HG03575 (cell line): ENCODE measurements at regions not wholly inside any gene's neighbourhood (a gene's known extent, or its start where the extent isn't known, plus 50 kb on each side); places are given as distances from the start of the nearest gene placed in this dataset.

Experiments
- ATAC-seq: cut with Tn5 transposase; IDR thresholded peaks from one replicate; pipeline ENCODE4 v1.9.1; 2021; ENCODE audit not compliant: unreplicated experiment, insufficient number of reproducible peaks, low FRiP score; ENCODE audit errors: extremely low read depth

DNA sequence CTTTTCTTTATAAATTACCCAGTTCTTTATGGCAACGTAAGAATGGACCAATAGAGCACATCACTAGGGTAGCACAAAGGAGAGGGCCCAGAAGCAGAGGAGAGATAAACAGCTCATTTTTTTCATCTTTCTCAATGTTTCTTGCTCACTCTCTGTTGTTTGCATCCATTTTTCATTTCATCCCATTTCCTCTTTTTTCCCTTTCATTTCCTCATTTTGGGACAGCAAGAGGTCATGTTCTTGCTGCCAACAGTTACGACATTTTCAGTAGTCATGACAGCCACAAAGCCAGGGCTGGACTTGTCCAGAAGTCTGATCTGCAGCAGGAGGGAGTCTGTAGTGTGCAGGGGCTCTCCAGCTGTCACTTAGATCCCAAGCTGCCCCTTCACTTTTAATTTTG lies 52.7 kb upstream of the CYP1B1 start:
- ATAC-seq: no peak

DNA sequence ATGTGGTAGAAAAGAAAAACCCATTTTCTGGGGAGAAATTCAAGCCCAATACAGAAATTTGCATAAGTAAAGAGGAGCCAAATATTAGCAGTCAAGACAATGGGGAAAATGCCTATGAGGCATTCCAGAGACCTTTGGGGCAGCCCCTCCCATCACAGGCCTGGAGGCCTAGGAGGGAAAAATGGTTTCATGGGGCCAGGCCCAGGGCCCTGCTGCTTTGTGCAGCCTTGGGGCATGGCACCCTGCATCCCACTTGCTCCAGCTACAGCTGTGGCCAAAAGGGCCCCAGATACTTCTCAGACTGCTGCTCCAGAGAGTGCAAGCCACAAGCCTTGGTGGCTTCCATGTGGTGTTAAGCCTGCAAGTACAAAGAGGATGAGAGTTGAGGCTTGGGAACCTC lies 51.3 kb upstream of the CYP1B1 start:
- no peak for ATAC-seq

DNA sequence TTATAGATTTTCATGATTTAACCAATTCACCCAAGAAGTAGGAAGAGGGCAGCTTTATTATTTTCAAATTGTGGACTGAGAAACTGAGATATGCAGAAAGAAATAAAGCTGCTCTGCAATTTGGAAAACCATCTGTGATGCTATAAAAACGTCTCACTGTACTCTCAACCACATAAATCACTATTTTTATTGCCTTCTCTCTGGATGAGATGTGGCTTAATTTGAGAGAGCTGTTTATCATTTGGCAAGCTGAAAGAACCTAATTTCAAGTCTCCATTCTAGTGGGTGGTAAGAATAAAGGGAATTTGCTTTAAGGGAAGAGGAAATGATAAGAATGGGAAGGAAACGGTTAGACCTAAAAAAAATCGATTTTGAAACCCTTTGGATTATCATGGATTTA lies 49.9 kb upstream of the CYP1B1 start:
- no peak for ATAC-seq
